HG03064 (cell line): ENCODE measurements at regions not wholly inside any gene's neighbourhood (a gene's known extent, or its start where the extent isn't known, plus 50 kb on each side); places are given as distances from the start of the nearest gene placed in this dataset.

Experiments used
- ATAC-seq: cut with Tn5 transposase; IDR thresholded peaks from one replicate; pipeline ENCODE4 v1.9.1; 2021; ENCODE audit warnings: low read depth; ENCODE audit not compliant: unreplicated experiment

DNA sequence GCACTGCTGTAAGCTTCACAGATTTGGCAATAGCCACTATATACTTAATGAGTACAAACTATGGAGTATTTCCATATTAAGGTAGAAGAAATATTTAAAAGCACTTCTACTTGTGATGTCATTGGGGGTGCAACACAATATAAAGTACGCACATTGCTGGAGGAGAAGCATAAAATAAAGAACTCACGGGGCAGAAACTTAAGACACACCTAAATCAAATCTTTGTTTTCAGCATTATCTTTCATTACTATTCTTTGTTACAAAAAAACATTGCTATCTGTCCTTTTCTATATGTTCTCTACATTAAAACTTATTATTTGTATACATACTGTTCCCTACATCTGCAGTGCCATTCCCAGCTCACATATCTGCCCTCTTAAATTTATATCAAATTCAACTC is 93.3 kb upstream of the VPREB1 start:
- no peak for ATAC-seq

DNA sequence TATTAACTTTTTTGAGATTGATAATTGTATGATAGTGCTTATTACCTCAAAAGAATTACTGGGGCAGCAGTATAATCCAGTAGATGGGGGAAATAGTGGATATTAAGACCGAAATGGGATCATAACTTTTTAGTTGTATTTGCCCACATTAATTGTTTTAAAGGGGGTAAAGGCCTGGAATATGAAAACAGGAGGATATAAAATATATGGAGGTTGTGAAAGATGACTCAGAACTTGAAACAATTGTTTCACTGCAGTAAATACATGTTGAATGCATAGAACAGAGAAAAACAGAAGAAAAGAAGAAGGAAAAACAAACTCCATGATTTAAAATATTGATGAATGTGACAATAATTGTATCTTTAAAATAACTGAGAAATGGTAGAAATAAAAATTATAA is 94.1 kb upstream of the VPREB1 start:
- no peak for ATAC-seq

GRCh38 chr22:22148905-22149304 is 95.7 kb upstream of the VPREB1 start:
- no peak for ATAC-seq

GRCh38 chr22:22144858-22145257 is 99.7 kb upstream of the VPREB1 start:
- ATAC-seq: no peak

GRCh38 chr22:22143448-22143847 is 101.1 kb upstream of the VPREB1 start:
- no peak for ATAC-seq

DNA sequence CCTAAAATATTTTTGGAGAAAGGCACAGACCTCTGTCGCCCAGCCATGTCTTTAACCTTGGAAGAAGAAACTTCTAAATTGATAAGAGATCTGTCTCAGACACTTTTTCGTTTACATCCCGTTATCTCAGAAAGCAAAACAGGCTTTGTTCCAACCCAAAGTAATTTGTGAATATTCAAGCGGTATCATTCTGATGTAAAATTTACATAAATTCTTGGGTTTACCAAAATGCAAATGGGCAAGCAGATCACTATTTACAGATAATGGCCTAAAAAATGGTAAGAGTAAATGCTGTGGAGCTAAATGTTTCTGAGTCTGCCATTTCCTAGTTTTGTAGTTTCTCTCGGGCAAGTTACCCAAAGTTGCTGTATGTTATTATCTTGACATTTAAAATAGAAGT is 101.9 kb upstream of the VPREB1 start:
- ATAC-seq: no peak

DNA sequence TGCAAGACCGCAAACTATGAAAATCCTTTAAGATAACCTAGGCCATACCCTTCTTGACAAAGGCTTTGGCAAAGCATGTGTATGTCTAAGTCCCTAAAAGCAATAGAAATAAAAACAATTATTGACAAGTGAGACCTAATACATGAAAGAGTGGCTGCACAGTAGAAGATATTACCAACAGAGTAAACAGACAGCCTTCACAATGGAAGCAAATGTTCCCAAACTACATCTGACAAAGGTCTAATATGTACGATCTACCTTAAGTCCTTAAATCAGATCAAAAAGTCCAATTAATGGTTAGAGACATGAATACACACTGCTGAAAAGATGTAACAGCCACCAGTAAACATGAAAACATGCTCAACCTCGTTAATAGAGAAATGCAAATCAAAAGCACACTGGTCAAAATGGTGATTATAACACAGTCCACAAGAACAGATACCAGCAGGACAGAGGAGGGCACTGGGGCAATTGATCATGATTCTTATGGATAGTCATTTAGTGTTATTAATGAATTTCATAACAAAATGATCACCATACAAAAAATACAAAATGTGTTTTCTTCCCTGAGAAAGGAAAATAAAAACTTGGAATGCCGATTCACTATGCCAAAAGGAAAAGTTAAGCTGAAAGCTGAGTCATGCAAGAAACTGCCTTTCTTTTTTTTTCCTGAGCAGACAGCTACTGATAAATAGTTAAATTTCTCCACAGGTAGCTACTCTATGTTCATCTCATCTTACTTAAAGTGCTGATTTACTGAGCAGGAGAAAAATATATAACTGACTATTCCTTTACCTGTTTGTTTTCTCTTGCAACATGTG is 102.6 kb upstream of the VPREB1 start:
- ATAC-seq: no peak

DNA sequence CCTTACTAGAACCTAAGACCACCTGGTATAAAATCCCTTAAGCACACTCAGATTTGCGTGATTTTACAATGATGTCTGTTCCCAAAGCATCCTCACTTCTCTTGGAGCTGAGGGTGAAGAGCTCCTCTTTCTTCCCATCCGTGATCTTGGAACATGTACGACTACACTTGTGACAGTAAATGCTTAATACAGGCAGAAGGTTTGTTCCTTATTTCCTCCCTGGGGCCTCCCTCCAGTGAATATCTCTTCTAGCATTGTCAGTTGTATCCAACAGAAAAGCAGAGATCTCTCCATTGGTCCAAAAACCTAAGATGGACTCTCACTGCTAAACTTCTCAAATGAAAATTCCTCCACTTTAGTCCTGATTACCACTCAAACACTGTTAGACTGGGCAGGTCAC is 103.6 kb upstream of the VPREB1 start:
- no peak for ATAC-seq

- ATAC-seq: no peak
Observed at GRCh38 chr22:22139364-22139763, 105.2 kb upstream of the VPREB1 start.

DNA sequence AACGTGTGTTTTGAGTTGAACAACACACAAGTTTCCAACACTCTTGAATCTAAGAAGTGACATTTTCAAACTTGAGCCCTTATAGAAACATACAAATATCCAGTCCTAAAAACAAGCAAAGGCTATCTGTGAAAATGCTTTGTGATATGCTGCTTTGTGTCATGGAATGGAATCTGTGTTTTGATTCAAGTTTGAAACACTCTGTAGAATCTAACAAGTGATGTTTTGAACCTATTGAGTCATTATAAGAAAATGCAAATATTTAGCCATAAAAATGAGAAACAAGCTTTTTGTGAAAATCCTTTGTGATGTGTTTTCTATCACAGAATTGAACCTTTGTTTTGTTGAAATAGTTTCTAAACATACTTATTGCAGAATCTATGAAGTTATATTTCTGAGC is 105.7 kb upstream of the VPREB1 start:
- ATAC-seq: no peak

DNA sequence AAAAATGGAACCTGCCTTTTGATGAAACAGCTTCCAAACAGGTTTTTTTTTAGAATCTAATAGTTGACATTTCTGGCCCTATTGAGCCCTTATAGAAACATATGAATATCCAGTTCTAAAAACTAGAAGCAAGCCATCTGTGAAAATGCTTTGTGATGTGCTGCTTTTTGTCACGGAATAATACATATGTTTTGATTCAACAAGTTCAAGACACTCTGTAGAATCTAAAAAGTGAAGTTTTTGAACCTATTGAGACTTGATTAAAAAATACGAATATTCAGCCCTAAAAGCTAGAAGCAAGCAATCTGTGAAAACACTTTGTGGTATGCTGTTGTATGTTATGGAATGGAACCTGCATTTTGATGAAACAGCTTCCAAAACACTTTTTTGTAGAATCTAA is 106.7 kb upstream of the VPREB1 start:
- ATAC-seq: no peak

GRCh38 chr22:22133910-22134309 is 110.7 kb upstream of the VPREB1 start:
- no peak for ATAC-seq

DNA sequence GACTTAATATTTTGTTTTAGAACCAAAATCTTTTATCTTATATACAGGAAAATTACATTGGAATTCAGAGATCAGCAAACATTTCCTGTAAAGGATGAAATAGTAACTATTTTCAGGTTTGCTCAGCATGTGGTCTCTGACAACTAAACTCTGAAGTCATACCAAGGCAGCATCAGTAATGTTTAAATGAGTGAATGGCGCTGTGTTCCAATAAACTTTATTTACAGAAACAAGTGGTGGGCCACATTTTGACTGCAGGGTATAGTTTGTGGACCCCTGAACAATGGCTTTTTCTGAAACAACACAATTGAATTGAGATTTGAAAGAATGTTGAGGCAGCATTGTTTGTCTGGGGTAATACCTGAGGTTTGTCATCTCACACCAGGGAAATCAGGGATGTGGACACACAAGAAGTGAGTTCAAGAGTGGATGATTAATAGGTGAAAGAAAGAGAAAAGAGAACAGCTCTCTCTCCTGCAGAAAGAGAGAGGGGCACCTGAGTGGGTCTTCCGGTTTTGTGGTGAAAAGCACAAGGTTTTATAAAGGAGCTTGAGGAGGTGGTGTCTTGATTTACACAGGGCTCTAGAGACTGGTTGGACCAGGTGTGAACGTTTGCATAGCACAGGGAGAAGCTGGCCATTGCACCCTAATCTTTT is 113.5 kb upstream of the VPREB1 start:
- no peak for ATAC-seq

DNA sequence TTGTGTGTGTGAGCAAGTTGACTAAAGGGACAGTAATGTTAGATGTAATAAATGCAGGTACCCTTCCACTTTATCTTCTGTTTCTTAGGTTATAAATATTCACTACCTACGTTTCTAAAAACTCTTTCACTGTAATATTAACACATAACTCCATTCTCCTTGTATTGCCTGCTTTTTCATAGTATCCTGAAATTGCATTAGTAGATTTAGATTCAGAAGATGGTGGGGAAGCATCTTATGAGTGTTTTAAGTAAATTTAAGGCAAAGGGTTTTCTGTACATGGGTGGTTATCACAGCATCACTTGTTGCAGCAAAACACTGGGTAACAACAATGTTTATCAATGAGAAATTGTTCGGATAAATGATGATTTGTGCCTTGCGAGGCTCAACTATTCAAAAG is 115.2 kb upstream of the VPREB1 start:
- no peak for ATAC-seq

GRCh38 chr22:22128440-22128839 is 116.1 kb upstream of the VPREB1 start:
- ATAC-seq: no peak

DNA sequence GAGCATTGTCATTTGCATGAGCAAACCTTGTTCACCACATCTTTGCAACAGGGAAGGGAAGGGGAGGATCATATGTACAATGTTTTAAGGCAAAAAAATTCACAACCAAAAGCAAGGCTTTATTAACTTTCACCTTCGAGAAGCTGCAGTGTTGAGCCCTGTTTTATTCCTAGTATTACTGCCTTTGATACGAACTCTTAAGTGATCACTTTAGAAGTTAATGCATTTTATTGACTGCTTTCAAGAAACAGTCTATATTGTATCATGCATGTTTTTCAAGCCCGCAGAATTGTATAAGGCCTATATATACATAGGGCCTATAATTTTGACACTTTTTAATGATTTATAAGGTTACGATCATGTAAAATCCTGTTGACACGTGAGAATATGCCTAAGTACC is 117.5 kb upstream of the VPREB1 start:
- ATAC-seq: no peak

GRCh38 chr22:22125579-22126468 is 118.8 kb upstream of the VPREB1 start:
- no peak for ATAC-seq

GRCh38 chr22:22125028-22125578 is 119.5 kb upstream of the VPREB1 start:
- no peak for ATAC-seq

- no peak for ATAC-seq
Observed at GRCh38 chr22:22124374-22124773, 120.2 kb upstream of the VPREB1 start.

DNA sequence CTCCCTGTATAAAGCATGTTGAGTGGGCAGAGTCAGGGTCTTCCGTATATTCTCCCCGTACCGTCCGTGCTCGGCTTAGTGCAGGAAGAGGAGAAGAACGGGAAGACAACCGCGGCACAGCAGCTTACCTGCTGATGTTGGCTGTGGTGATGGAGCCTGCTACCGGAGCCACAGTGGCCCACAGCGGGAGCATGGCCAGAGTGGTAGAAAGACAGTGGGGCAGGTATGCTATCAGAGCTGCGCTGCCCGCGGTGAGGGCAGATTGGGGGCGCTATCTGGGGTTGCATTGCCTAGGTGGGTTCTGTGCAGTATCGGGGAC is 120.7 kb upstream of the VPREB1 start:
- no peak for ATAC-seq
